GM10266 (cell line): ENCODE measurements at regions not wholly inside any gene's neighbourhood (a gene's known extent, or its start where the extent isn't known, plus 50 kb on each side); places are given as distances from the start of the nearest gene placed in this dataset.

Experiments used
- DNase-seq: peaks from one replicate; pipeline ENCODE4 v3.0.0; 2012; ENCODE audit errors: extremely low spot score
- TF ChIP-seq, protein P1 (sequence below): IDR thresholded peaks from 2 replicates; pipeline ENCODE4 v1.5.1; 2012; ENCODE audit warnings: mild to moderate bottlenecking, low read depth; ENCODE audit not compliant: control insufficient read depth, insufficient read depth; ENCODE audit errors: missing control alignments

GRCh38 chr15:87779746-87780145, 476.8 kb downstream of the NTRK3 start:
- TF ChIP-seq, protein P1, sequence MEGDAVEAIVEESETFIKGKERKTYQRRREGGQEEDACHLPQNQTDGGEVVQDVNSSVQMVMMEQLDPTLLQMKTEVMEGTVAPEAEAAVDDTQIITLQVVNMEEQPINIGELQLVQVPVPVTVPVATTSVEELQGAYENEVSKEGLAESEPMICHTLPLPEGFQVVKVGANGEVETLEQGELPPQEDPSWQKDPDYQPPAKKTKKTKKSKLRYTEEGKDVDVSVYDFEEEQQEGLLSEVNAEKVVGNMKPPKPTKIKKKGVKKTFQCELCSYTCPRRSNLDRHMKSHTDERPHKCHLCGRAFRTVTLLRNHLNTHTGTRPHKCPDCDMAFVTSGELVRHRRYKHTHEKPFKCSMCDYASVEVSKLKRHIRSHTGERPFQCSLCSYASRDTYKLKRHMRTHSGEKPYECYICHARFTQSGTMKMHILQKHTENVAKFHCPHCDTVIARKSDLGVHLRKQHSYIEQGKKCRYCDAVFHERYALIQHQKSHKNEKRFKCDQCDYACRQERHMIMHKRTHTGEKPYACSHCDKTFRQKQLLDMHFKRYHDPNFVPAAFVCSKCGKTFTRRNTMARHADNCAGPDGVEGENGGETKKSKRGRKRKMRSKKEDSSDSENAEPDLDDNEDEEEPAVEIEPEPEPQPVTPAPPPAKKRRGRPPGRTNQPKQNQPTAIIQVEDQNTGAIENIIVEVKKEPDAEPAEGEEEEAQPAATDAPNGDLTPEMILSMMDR, result no peak
- no peak for DNase-seq

GRCh38 chr15:87778358-87778757, 478.2 kb downstream of the NTRK3 start:
- no peak for DNase-seq
- TF ChIP-seq, protein P1, result no peak

DNA sequence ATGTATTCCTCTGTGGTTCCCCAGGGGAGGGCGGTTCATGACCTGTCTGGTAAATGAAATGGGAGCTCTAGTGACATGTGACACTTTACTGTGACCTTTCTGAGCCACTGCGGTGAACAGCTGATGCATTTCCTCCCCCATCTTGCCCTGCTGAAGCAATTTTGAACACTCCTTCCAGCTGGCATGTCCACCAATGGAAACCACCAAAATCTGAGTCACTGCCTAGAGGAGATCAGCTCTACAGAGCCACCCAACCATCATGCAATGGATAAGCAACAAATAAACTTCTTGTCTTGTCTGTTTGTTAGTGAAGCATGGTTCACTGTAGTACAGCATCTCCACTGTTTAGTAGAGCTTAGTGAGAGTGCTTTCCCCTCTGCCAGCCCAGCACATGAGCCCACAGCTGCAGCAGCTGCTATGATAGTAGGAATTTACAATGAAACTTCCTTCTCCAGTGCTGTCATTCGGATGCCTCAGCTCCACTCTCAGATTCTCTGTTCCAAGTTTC, 479.4 kb downstream of the NTRK3 start:
- no peak for DNase-seq

DNA sequence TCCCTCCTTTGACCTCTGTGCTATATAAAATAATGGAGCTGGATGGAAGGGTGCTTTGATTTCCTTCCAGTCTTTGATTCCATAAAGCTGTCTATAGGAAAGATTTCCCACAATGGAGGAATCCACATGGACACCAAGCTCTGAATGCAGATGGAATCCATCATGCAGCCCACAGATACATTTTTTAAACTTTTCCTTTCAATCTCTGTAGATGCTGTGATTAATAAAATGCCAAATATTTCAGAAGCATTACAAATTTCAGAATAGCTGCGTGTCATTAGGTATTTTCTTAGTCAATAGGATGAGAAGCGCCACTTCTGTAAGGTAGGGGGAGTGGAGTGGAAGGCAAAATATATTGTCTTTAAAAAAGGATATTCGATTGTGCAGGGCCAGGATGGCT, 489.0 kb downstream of the NTRK3 start:
- no peak for DNase-seq
- TF ChIP-seq, protein P1, result no peak

More for the DNA sequence above, 479.4 kb downstream of the NTRK3 start:
- TF ChIP-seq, protein P1, result no peak

- TF ChIP-seq, protein P1, result no peak
- DNase-seq, result no peak
Measured at GRCh38 chr15:87764461-87765240, 491.9 kb downstream of the NTRK3 start.

GRCh38 chr15:87763837-87764236, 492.7 kb downstream of the NTRK3 start:
- TF ChIP-seq, protein P1, result no peak
- no peak for DNase-seq
